ENCODE measurements at regions not wholly inside any gene's neighbourhood (a gene's known extent, or its start where the extent isn't known, plus 50 kb on each side); places are given as distances from the start of the nearest gene placed in this dataset.
"Not testable (repeated sequence)": the region's sequence is repeated elsewhere in the genome, so short reads cannot be mapped to it uniquely, and the experiment has no call there.

DNA sequence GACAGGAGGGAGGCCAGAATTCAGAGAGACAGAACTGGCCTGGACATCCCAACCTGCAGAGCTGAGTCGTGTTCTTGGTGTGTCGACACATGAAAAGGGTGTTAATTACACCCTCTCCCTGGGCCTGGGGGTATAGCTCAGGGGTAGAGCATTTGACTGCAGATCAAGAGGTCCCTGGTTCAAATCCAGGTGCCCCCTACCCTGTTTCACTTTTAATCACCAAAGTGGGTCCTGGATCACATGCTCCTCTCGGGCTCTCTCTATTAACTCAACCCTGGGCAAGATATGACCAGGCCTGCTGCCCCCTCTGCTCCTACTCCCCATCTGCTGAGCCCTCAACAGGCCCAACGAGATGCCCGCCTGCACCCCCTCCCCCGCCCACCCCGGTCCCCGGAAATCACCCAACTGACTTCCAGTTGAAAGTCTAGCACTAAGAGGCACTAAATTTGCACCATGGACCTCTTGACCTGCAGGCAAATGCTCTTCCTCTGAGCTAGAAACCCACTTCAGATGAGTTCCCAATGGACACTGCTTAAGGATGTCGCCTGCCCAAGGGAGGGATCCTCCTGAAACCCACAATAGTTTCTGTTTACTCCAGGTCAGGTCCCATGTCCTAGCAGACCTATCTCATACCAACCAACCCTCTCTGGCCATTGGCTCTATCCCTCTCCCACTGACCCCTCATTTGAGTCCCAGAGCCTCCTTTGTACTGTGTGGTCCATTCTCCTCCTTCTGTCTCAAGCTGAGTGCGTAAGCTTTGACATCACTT lies 137.6 kb downstream of the ZNF467 start:
- no peak overlapping the region for H3K27ac ChIP-seq
- in situ Hi-C loops (cut with MboI): no loop called here
- H3K36me3 ChIP-seq (ENCODE audit: low read depth): no peaks in the 10 kb centered on the region
- TF ChIP-seq EZH2 (IDR thresholded peaks at IDR 0.05; ENCODE audit: insufficient read depth, poor library complexity, severe bottlenecking) (no peak), EZH2phosphoT487 (IDR thresholded peaks at IDR 0.05; ENCODE audit: insufficient read depth, low read depth) (no peak)
- DNase-seq: no peak
- H3K79me2 ChIP-seq (ENCODE audit: insufficient read depth): no peaks in the 10 kb centered on the region
- no peaks in the 10 kb centered on the region for H3F3A ChIP-seq (ENCODE audit: insufficient read depth)
- H3K4me3 ChIP-seq: no peak overlapping the region
- 26 to 27% methylated on average over 10 of the region's 10 CpGs for WGBS, 2 experiments (ENCODE audit: low coverage in 1 of 2, low lambda C conversion rate in 2 of 2, missing lambda C conversion rate in 2 of 2)
- no peak overlapping the region for H3K9ac ChIP-seq
- H3K4me1 ChIP-seq (ENCODE audit: insufficient read depth): no peaks in the 10 kb centered on the region
- H3K27me3 ChIP-seq (replicated peaks; ENCODE audit: insufficient read depth): peaks cover 60% of the 10 kb centered on the region
- H3K9me2 ChIP-seq (ENCODE audit: insufficient read depth): no peaks in the 10 kb centered on the region
- H2AFZ ChIP-seq: no peak overlapping the region
- H3K9me3 ChIP-seq (ENCODE audit: low read depth): no peaks in the 10 kb centered on the region
- no peaks in the 10 kb centered on the region for H4K20me1 ChIP-seq (ENCODE audit: insufficient read depth)
- no peak overlapping the region for H3K4me2 ChIP-seq (ENCODE audit: unreplicated experiment)

DNA sequence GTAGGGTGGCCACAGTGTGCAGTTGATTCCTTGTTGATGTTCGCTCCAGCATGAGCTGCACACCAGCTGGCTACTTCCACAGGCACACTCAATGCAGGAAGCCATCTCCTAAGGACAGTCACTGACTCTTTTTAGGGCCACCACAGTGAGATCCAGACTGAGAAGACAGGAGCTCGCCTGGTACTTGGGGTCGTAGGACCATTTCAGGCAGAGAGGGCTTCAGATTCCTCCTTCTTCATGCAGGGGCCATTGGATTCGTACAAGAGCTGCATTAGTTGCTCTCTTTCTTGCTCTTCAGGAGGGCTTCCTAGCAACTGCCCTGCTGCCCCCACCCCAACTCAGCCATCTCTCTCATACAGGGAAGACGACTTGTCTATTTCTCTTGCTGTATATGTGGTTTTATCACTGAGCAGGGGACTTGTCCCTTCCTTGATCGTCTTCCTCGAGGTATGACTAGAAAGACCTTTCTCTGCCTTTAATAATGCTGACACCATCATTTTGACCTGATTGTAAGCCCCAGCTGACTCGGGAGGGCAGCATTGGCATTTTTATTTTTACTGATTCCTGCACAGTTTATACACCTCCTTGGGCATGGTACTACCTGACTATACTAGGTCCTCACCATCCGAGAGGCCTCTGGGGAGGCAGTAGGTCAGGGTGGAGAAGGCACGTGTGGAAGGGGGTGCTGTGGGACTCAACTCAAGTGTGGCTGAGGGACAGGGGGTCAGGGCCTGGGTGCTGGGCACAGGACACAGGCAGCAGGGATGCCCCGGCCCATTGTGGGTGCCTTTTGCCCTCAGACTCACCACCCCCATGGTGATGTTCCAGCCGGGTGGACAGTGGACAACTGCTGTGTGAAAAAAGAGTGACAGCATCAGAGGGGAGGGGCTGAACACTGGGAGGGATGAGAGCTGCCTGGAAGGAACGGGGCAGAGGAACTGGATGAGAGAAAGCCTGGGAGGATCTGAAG lies 136.7 kb upstream of the ZNF746 start:
- Histone ChIP-seq H2AFZ (no peak overlapping the region), H3K4me2 (ENCODE audit: unreplicated experiment) (no peak overlapping the region), H3K27me3 (replicated peaks; ENCODE audit: insufficient read depth) (peaks cover 58% of the 10 kb centered on the region), H3K27ac (no peak overlapping the region), H3F3A (ENCODE audit: insufficient read depth) (no peaks in the 10 kb centered on the region), H3K9me2 (ENCODE audit: insufficient read depth) (no peaks in the 10 kb centered on the region), H4K20me1 (ENCODE audit: insufficient read depth) (no peaks in the 10 kb centered on the region), H3K4me3 (no peak overlapping the region), H3K9me3 (ENCODE audit: low read depth) (no peaks in the 10 kb centered on the region), H3K4me1 (ENCODE audit: insufficient read depth) (no peaks in the 10 kb centered on the region), H3K79me2 (ENCODE audit: insufficient read depth) (no peaks in the 10 kb centered on the region), H3K9ac (no peak overlapping the region), H3K36me3 (ENCODE audit: low read depth) (no peaks in the 10 kb centered on the region)
- TF ChIP-seq EZH2 (IDR thresholded peaks at IDR 0.05; ENCODE audit: insufficient read depth, poor library complexity, severe bottlenecking): no peak
- 34 to 36% methylated on average over 13 of the region's 13 CpGs for WGBS, 2 experiments (ENCODE audit: low coverage in 1 of 2, low lambda C conversion rate in 2 of 2, missing lambda C conversion rate in 2 of 2)
- in situ Hi-C loops (cut with MboI): no loop called here
- no peak for DNase-seq

GRCh38 chr7:149628361-149629149 lies 130.9 kb upstream of the ZNF746 start:
- H3K79me2 ChIP-seq (ENCODE audit: insufficient read depth); H3K9me3 ChIP-seq (ENCODE audit: low read depth); H3K9ac ChIP-seq; H3K4me3 ChIP-seq; H3K36me3 ChIP-seq (ENCODE audit: low read depth); H3K4me2 ChIP-seq (ENCODE audit: unreplicated experiment); H2AFZ ChIP-seq; H4K20me1 ChIP-seq (ENCODE audit: insufficient read depth); H3F3A ChIP-seq (ENCODE audit: insufficient read depth); H3K27ac ChIP-seq; DNase-seq; H3K9me2 ChIP-seq (ENCODE audit: insufficient read depth); in situ Hi-C loops (cut with MboI); H3K4me1 ChIP-seq (ENCODE audit: insufficient read depth): not testable (repeated sequence)
- 52 to 56% methylated on average over 11 of the region's 11 CpGs for WGBS, 2 experiments (ENCODE audit: low coverage in 1 of 2, low lambda C conversion rate in 2 of 2, missing lambda C conversion rate in 2 of 2)
- peaks cover 26% of the 10 kb centered on the region for H3K27me3 ChIP-seq (replicated peaks; ENCODE audit: insufficient read depth)

- no peak for DNase-seq
- Histone ChIP-seq H3K36me3 (ENCODE audit: low read depth) (no peaks in the 10 kb centered on the region), H3K4me3 (no peak overlapping the region), H4K20me1 (ENCODE audit: insufficient read depth) (no peaks in the 10 kb centered on the region), H3K4me2 (ENCODE audit: unreplicated experiment) (no peak overlapping the region), H3K9me3 (ENCODE audit: low read depth) (no peaks in the 10 kb centered on the region), H2AFZ (no peak overlapping the region), H3K9me2 (ENCODE audit: insufficient read depth) (no peaks in the 10 kb centered on the region), H3K9ac (no peak overlapping the region), H3K4me1 (ENCODE audit: insufficient read depth) (peaks cover 7% of the 10 kb centered on the region; the same call in 1 of the 2 replicates), H3K27me3 (replicated peaks; ENCODE audit: insufficient read depth) (peaks cover 26% of the 10 kb centered on the region), H3F3A (ENCODE audit: insufficient read depth) (peaks cover 5% of the 10 kb centered on the region; the same call in 1 of the 2 replicates), H3K79me2 (ENCODE audit: insufficient read depth) (peaks cover 14% of the 10 kb centered on the region), H3K27ac (no peak overlapping the region)
- in situ Hi-C loops (cut with MboI): no loop called here
- TF ChIP-seq EZH2 (IDR thresholded peaks at IDR 0.05; ENCODE audit: insufficient read depth, poor library complexity, severe bottlenecking) (no peak), EZH2phosphoT487 (IDR thresholded peaks at IDR 0.05; ENCODE audit: insufficient read depth, low read depth) (no peak)
- 67 to 73% methylated on average over 3 of the region's 3 CpGs for WGBS, 2 experiments (ENCODE audit: low coverage in 1 of 2, low lambda C conversion rate in 2 of 2, missing lambda C conversion rate in 2 of 2)
These were observed 130.3 kb upstream of the ZNF746 start for GRCh38 chr7:149627911-149628310.

Measured in GM23248 (cell line).